OCI-M1 (cell line): ENCODE measurements at regions not wholly inside any gene's neighbourhood (a gene's known extent, or its start where the extent isn't known, plus 50 kb on each side); places are given as distances from the start of the nearest gene placed in this dataset.
"Not testable (repeated sequence)": the region's sequence is repeated elsewhere in the genome, so short reads cannot be mapped to it uniquely, and the experiment has no call there.

ENCODE experiments used
- DNase-seq: peaks from one replicate; lab custom pipeline; 2025; lab: John Stamatoyannopoulos, UW

GRCh38 chr5:62779010-62779422 lies 200.4 kb downstream of the LRRC70 start:
- peak; percentile 65 for DNase-seq

DNA sequence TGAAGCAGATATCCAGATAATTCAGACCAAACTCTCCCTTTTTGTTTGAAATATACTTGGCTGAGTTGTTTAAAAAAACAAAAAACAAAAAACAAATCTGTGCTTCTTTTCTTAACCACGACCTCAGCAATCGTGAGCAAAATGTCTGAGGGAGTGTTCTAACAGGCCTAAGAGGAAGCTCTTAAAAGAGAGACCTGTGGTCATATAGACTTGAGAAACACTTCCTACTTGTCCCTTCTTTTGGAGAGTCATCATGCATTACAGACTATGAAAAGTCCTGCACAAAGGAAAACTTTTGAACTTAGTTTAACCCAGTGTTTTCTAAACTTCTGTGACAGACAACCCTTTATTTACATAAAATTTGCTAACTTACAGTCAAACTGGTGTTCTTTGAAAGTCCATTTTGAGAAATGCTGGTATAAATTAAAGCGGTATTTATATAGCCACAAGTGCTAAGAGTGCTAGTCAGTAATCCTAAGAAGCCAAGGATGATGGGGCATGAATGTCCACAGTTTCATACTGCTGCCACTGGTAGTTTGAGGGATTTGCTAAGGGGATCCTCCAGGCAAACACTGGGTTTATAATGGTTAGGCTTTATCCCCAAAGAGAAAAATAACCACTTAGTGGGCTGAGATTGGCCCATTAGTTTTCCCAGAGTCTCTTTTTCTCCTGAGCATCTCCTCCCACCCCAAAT lies 199.8 kb downstream of the LRRC70 start:
- DNase-seq: peak; percentile 56

GRCh38 chr5:62777081-62777480 lies 198.5 kb downstream of the LRRC70 start:
- DNase-seq: not testable (repeated sequence)

GRCh38 chr5:62776592-62776991 lies 198.0 kb downstream of the LRRC70 start:
- DNase-seq: not testable (repeated sequence)

- no peak for DNase-seq
Observed at GRCh38 chr5:62773460-62773859, 194.8 kb downstream of the LRRC70 start.

GRCh38 chr5:62771341-62771740 lies 192.7 kb downstream of the LRRC70 start:
- no peak for DNase-seq

DNA sequence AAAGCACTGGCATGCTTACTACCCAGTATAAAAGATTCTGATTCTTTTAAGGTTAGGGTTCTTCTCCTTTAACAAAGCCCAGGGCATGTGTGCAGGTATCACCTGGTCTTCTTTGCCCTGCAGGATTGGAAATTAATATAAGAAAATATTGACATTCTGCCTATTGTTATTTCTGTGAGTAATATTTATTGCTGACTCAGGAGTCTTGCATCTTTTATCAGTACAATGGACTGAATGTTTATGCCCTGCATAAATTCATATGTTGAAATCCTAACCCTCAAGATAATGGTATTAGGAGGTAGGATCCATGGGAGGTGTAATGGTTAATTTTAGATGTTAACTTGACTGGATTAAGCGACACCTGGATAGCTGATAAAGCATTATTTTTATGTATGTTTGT lies 189.0 kb downstream of the LRRC70 start:
- DNase-seq: no peak

DNA sequence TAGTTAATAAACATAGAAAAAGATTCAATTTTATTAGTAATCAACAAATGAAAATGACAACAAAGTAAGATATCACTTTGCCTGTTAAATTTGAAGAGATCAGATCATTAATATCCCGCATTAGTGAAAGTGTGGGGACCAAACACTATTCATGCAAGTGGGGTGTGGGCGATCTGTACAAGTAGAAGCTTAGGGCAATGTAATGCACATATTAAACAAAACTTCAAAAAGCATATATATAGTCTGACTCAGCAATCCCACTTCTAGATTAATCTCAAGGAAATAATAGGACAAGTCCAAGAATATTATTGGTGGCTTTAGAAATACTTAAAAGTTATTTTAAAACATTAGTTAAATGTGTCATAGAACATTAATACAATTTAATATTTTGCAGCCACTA lies 188.5 kb downstream of the LRRC70 start:
- no peak for DNase-seq

- peak; percentile 15 for DNase-seq
Observed at GRCh38 chr5:62762503-62762902, 183.9 kb downstream of the LRRC70 start.

DNA sequence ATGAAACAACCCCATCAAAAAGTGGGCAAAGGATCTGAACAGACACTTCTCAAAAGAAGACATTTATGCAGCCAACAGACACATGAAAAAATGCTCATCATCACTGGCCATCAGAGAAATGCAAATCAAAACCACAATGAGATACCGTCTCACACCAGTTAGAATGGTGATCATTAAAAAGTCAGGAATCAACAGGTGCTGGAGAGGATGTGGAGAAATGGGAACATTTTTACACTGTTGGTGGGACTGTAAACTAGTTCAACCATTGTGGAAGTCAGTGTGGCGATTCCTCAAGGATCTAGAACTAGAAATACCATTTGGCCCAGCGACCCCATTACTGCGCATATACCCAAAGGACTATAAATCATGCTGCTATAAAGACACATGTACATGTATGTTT lies 179.1 kb downstream of the LRRC70 start:
- not testable (repeated sequence) for DNase-seq

- peak; percentile 5 for DNase-seq
Observed at GRCh38 chr5:62752998-62753367, 174.4 kb downstream of the LRRC70 start.

DNA sequence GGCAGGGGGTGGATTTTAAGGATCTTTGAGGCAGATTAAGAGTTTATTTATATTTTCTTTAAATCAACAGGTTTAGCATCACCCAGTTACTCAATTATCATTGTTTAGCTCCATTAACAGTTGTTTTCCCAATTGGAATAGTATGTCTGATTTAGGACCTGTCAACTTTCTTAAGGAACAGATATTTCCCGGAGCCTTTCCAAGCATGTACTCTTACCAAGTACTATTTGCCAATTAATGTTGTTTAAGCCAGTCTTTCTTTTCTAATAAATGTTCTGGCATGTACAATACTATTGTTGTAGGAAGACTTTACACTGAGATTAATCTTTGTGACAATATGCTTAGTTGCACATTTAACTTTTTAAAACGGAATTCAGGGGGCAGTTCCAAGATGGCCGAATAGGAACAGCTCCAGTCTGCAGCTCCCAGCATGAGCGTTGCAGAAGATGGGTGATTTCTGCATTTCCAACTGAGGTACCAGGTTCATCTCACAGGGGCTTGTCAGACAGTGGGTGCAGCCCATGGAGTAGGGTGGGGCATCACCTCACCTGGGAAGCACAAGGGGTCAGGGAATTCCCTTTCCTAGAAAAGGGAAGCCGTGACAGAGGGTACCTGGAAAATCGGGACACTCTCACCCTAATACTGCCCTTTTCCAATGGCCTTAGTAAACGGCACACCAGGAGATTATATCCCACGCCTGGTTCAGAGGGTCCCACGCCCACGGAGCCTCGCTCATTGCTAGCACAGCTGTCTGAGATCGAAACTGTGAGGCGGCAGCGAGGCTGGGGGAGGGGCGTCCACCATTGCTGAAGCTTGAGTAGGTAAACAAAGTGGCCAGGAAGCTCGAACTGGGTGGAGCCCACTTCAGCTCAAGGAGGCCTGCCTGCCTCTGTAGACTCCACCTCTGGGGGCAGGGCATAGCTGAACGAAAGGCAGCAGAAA lies 173.7 kb downstream of the LRRC70 start:
- not testable (repeated sequence) for DNase-seq

DNA sequence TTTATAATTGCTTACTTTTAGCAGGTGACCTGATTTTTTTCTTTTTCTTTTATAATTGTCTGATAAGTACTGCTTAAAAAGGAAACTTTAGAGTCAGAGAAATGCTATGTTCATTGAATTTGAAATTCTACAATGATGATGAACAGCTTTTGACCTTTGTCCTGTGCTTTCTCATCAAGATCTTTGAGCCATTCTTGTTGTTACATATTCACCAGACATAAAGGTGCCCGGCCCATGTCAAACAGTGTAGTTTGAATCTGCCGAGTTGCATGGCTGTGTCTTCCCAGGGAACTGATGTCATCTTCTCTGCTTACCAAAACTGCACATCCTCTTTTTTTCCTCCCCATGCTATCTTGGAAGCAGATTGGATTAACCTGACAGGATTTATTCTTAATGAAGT lies 163.6 kb downstream of the LRRC70 start:
- DNase-seq: no peak

GRCh38 chr5:62741761-62742160 lies 163.1 kb downstream of the LRRC70 start:
- DNase-seq: no peak

DNA sequence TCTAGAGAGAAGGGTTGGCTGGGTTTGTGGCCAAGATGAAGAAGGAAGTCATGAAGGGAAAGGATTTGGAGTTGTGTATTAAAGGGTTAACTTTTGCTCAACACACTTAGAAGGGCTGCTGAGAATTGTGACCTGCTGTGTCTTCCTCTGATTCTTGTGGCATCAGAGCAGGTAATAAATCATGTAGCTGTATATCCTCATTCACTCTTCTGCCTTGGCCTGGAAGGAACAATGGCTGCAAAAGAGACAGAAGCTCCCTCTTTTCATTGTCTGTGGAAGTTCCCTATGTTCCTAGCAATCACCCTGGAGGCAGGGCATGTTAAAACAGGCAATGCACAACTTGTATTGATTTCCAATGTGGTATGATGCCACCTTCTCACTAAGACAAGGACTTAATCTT lies 159.1 kb downstream of the LRRC70 start:
- no peak for DNase-seq

DNA sequence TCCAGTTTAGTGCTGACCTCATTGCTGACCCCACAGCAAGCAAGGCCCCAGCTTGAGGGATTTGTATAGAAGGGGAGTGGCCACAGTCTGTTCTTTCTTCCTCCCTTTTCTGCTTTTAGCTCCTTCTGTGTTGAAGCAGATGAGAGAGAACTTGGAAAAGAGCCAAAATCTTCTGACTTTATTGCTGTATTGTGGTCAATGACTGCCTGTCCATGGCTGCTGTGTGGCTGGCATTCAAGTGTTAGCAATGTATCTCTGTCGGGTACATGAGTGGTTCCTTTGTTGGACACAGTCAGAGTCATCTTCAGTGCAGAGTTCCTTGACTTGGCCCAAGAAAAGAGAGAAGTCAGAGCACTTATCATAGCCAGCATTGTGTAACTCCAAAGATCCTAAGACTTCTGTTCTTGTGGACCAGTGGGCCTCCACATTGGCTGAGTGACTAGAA lies 154.1 kb downstream of the LRRC70 start:
- peak; percentile 83 for DNase-seq

DNA sequence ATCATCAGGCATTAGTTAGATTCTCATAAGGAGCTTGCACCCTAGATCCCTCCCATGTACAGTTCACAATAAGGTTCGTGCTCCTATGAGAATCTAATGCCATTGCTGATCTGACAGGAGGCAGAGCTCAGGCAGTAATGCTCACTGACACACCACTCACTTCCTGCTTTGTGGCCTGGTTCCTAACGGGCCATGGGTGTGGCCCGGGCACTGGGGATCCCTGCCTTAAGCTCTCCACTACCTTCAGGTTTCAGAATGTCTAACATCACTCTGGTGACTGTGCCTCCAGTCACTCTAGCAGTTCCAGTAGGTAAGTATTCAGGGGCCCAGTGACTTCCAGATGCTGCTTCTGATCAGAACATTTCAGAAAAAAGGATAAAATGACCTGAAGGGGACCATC lies 152.4 kb downstream of the LRRC70 start:
- DNase-seq: peak; percentile 40

- DNase-seq: no peak
Observed at GRCh38 chr5:62729675-62730074, 151.1 kb downstream of the LRRC70 start.

DNA sequence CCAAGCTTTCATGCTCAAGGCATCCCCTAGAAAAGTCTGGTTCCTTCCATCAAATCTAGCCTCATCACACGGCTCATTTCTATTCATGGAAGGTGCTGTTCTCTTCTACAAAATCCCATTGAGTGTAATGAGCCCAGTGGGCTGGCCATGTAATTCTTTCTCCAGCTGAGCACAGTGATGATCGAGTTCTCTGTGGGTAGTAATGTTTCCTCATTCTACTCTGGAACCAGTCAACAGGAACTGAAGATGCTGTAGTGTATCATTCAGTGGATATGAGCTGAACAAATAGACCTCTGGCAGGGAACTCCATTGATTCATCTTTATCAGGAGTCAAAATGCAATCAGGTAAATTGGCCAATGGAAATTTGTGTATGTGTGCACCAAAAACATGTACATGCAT lies 149.2 kb downstream of the LRRC70 start:
- no peak for DNase-seq

- no peak for DNase-seq
Observed at GRCh38 chr5:62727184-62727583, 148.6 kb downstream of the LRRC70 start.

DNA sequence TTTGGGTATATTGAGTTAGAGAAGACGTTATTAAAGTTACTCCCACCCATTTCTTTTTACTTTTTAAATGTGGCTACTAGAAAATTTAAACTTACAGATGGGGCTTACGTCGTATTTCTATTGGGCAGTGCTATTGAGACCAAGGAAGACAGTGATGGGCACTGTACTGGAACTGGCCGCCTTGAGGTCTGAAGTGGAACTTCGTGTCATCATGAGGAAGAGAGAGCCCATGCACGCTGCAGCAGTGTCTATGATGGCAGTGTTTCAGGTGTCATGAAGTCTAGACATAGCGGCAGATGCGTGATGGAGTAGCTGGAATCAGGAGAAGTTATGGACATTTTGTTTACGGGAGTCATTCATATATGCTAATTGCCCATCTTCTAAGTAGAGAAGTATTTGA lies 143.7 kb downstream of the LRRC70 start:
- no peak for DNase-seq

- DNase-seq: peak; percentile 62
Observed at GRCh38 chr5:62720031-62720441, 141.4 kb downstream of the LRRC70 start.

- no peak for DNase-seq
Observed at GRCh38 chr5:62719061-62719720, 140.6 kb downstream of the LRRC70 start.
